M059J (cell line): ENCODE measurements at regions not wholly inside any gene's neighbourhood (a gene's known extent, or its start where the extent isn't known, plus 50 kb on each side); places are given as distances from the start of the nearest gene placed in this dataset.

Experiments used
- DNase-seq: peaks from one replicate; pipeline ENCODE4 v3.0.0-alpha.2; 2012; ENCODE audit warnings: low read depth

DNA sequence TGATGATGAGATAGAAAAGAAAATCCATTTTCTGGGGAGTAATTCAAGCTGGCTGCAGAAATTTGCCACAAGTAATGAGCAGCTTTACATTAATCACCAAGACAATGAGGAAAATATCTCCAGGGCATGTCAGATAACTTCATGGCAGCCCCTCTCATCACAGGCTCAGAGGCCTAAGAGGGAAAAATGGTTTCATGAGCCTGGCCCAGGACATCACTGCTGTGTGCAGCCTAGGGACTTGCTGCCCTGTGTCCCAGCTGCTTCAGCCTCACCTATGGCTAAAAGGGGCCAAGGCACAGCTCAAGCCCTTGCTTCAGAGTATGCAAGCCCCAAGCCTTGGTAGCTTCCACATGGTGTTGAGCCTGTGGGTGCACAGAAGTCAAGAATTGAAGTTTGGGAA is 161.7 kb downstream of the OPA1 start:
- no peak for DNase-seq

DNA sequence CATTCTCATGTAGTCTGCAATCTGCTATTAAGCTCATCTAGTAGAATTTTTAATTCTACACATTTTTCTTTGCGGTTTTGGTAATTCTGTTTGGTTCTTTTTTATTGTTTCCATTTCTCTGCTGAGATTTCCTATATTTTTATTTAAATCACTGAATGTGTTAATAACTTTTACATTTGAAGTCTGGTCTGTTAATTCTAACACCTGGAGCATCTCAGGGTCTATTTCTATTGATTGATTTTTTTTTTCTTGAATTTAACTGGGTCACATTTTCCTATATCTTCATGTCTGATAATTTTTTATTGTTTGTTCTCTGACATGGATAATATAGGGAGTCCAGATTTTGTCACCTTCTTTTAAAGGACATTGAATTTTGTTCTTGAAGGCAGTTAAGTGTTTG is 163.5 kb downstream of the OPA1 start:
- no peak for DNase-seq

DNA sequence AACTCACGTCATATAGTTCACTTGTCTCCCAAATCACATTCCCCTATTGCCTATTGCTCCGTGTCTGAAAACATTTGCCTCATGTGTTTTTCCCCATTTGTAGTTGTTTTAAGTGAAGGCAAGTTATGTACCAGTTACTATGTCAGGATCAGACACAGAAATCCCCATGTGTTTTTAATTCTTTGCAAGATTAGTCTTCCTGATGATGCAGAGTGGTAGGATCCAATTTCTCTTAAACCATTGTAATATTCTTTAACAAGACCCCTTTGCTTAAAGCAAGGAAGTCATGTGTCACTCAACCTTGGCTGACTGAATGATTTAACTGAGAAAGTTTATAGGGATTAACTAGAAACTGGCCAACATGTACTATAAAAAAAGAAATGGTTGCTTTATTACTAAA is 164.4 kb downstream of the OPA1 start:
- DNase-seq, result no peak

DNA sequence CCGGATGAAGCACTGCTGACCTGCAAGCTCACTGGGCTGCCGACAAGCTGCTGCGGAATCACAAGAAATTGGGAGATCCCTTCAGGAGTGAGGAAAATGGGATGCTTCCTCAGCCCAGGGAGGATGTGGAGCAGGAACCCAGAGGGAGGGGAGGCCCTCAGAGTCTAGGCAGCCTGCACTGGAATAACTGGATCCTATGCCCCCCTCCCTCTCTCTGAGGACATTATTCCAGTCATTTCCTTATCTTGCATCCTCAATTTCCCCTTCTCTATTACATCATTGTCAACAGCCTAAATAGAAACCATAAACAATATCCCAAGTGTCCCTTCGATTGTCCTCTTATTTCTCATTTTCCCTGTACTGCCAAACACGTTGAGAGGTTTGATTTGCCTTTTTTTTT is 169.0 kb downstream of the OPA1 start:
- no peak for DNase-seq

DNA sequence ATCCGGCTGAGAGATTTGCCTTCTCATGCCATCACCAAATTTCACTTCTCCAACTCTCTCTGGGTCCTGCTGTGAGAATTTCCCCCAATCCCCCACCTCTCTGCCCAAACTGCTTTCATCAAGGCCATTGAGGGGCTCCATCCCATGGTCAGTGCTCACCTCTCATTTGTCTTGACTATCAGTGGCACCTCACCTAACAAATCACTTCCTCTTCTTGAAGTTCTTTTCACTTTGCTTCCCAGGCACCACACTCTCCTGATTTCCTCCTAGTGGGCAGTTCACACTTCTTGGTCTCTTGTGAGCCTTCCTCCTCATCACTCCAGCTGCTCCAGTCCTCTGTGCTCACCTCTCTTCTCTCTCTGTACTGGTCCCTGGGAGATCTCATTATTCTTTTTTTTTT is 169.6 kb downstream of the OPA1 start:
- no peak for DNase-seq

DNA sequence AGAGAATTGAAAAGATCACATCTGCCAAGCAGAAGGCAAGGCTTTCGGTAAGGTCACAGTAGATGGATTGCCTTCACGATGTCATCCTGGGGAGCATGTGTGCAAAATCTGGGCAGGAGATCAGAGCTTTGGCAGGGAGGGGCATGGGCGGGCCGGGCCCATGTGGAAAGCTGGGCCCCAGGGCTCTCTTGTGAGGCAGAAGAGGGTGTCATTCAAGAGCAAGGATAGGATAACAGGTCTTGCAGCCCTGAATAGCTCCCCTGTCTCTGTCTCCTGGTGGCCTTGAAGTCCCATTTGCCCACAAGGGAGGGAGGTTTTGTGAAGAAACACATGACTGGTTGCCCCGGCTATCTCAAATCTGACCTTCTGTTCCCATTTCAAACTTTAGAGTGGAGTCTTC is 172.0 kb downstream of the OPA1 start:
- DNase-seq, result no peak

DNA sequence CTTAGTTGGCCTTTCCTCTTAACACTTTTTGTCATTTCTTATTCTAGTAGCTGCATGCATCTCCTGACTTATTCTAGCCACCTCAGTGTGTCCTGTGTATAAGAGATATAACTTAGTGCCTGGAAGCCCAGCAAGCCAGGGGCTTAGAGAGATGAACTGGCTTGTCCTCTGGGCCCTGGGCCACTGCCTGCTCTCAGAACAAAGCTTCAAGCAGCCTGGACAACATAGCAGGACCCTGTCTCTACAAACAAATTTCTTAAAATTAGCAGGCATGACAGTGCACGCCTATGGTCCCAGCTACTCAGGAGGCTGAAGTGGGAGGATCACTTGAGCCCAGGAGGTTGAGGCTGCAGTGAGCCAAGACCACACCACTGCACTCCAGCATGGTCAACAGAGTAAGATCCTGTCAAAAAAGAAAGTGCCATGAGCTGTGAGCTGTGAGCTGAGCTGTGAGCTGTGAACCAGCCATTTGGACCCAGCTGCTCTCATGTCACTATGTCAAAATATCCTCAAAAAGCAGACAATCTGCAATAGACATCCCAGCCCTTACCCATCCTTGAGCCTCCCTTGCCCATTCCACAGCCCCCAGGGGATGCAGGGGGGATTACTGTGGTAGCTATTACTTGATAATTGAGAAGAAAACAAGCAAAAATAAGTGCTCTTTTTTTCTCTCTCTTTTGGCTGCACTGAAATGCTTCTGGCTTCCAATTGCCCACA is 174.5 kb downstream of the OPA1 start:
- no peak for DNase-seq

DNA sequence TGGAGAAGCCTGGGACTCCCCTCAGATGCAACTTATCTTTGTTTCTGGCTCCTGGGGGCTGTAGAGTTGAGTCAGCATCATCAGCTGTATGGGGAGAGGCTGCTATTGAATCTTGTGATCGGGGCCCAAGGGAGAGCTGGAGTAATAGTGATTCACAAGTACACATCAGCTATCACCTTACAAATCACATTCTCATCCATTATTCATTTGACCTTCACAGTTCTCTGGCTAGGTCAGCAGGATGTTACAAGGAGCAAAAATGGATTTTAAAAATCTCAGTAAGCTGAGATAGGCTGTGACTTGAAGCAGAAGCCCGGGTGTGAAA is 175.0 kb downstream of the OPA1 start:
- DNase-seq, result peak; percentile 36

DNA sequence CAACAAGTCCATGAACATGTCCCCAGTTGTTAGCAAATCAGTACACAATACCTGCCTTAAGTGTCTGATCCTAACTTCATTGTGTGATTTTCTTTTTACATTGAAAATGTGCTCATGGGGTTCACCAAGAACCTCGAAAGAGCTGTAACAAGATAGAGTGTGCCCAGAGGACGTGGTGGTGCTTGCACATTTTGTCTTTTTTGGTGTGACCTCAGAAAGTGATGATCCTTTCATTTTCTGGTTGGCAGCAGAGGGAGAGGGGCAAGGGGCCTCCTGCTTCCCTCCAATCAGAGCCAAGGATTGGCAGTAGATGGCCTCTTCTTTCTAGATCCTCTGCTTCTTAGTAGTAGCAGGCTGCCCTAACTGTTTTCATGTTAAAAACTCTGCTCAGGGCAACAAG is 176.4 kb downstream of the OPA1 start:
- DNase-seq, result no peak

DNA sequence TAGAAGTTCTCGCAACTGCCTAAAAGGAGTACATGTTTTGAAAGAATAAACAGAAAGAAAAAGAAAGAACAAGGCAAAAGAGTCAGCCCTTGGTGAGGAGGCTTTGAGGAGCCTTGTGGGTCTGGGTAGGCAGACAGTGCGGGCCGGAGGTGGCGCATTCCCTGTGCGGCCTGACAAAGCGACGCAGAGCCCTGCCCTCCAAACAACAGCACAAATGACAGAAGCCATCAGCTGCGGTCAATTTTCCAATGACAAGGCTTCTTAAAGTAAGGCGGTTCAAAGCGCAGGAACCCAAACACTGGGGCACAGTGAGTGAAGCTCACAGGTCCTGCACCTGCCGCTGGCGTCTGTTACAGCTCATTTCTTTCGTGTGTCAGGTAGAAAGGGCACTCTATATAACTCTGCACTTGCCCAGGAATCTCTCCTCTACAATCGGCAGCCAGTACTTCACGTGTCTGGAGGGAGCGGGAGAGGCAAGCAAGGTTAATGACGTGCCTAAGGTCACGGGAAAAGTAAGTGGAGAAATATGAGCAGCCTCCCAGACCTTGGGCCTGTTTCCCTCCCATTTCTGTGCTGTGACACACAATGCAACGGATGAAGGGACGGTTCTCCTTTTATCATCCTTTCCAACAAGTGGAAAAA is 178.1 kb downstream of the OPA1 start:
- no peak for DNase-seq

DNA sequence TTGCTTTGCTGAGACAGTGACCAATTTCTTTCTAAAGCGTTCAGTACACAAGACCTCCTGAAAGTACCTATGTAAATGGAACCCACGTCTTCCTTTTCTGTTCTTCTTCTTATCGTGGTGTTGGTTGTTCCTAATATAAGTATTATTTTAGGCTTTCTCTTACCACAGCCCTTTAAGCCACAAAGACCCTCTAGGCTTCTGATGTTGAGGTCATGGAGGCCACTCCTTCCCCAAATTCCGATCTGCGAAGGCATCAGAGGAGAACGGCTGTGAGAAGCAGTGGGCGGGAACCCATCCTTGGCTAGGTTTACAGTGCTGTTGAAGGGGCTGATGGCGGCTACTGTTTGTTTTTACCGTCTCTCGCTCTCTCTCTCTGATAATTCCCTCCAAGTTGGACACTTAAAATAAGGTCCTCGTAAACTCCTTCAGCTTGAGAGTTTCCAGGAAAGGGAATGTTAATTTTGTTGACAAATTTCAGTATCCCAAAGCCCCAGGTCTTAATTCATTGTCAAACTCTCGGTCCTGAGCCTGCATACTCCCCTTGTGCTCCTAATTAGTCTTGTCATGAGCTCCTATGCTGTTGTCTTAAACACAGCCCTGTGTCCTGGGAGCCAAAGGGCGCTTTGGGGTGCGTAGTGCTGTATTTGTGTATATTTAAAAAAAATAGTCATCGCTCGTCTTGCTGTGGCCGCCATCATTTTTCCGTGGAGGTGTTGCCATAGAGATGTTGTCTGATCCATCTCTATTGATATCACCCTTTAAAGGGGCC is 178.8 kb downstream of the OPA1 start:
- DNase-seq, result no peak

DNA sequence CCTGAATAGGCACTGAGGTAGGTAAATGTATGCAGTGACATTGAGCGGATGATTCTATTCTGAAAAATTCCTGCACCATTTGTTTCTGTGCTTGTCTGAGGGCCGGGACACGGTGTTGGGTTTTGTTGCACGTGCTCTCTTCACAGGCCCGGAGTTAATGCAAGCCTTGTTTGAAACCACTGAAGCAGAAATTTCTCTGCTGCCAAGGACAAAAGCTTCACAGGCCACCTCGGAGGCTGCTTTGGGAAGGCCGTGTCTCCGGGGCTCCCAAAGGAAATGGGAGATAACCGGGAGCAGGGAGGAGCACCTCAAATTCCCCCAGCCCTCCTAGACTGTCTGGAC is 179.4 kb downstream of the OPA1 start:
- DNase-seq, result peak; percentile 12

DNA sequence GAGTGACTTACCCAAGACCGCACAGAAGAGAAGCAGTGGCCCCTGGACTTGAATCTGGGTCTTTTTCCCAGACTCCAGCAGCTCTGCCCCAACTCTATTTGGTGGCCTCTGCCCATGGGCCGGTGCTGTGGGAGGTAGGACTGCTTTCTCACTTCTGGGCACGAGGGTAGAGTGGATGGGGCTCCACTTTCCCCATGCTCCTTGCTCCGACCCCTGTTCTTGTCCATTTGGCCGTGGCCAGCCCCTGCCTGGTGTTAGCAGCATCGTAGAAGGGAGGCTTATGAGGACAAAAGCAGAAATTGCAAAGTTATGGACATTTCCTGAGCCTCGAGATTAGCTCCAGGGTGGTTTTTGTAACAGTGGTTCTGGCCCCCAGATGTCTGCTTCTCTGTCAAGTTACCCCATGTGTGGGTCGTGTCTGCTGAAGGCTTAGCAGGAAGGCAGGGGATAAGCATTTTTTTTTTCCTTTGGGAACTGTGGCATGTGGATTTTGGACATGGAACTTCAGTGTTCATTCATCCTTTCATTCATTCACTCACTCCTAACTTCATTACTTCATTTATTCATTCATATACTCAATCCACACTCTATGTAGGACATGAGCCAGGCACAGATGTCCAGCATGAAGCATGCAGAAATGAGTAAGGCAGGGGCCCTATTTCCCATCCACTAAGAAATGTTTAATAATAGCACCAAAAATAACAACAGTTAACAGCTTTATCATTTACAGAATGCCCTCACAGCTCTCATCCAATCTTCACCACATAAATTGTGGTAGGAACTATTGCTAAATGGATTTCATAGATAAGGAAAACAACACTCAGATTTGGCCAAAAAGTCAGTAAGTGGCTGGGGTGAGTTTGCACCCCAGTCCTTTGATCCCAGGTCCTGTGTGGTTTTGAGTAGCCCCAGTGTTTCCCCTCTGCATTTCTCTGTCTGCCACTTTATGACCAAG is 180.5 kb downstream of the OPA1 start:
- no peak for DNase-seq

DNA sequence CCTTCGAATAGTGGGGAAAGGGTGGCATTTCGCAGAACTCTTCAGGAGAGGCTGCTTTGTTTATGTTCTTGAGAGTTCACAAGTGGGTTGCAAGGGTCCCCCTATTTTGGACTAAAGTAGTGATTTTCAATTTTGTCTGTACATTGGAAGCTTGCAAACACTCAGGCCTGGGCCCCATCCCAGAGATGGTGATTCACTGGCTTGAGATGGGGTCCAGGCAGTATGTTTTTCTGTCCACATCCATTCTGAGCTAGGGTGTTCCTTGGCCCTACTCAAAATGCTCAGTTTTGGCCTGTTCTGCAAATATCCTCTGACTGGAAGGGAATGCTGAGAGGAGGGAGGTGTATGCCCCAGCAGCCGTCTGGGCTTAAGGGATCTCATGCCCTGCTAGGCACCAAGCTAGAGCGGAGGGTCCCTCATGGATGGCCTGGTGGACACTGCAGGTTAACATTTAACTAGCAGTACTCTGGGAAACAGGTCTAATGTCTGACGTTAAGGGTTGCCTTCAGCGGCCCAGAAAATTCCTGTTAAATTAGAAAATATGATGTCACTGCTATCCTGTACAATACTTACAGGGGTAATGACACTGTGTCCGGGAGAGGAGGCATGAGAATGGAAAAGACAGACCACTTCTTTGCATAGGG is 181.4 kb downstream of the OPA1 start:
- no peak for DNase-seq

DNA sequence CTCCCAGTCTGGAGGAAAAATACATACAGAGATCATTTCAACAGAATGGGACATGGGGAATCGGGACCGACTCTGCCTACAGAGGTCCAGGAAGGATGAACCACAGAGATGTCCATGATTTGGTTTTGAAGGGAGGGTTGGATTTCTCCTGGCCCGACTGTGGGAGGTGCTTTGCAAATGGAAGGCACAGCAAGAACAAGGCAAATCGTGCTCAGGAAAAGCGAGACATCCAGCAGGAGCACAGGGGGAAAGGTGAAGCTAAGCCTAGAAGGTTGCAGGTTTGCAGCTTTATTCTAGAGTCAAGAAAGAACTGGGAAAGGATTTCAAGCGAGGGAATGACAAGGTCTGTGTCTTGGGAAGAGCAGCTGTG is 181.9 kb downstream of the OPA1 start:
- DNase-seq, result no peak

DNA sequence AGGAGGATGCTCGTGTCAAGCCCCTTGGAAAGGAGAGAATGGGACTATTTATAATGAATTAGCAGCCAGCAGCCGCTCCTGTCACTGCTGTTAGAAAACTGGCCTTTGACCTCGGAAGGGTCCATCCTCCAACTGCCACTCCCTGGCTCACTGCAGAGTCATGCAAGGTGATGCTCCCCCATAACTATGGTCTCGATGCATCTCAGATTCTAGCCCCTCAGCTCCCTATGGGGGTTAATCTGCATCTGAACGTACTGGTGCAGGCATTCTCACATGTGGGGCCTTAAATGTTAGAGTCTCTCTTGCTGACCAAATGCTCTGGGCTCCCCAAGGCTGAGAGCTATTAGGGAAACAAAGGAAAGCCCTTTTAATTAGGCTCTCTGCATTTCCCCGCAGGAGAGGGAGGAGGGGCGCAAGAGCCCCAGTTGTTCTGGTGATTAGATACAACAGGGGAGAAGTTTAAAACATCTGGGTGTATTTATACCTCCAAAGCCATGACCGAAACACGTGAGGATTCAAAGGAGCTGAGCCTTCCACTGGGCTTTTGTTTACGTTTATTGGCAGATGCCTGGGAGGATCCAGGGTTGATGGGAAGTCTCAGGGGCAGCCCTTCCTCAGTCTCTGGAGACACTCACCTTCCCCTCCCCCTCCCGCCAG is 182.5 kb downstream of the OPA1 start:
- no peak for DNase-seq

DNA sequence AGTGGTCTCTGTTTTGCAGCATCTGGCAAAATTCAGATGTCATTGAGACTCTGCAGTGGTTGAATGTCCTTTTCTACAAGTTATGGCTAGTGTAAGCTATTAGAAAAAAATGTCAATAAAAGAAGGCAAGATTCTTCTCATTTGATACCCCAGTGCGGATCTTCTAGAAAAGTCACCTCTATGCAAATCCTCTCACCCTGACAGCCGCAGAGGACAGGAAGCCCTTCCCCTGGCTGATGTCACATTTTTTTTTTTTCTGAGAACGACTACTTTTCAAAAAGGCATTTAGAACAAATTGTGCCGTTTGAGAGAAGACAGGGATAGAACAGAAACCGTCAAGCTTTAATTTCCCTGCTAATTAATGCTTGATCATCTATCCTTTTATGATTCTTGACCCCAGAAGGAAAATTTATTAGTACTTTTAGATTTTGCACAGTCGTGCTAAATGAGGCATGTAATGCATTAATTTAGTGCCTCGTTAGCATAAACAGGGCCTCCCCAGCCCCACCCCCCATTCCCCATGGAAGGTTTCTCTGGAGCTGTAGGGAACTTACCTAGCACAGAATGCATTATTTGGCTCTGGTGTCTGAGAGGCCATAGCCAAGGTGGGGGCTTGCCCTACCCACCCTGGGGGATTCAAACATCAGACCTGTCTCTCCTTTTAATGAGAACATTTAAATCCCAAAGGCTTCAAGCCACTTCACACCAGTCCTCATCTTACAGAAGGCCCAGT is 183.8 kb downstream of the OPA1 start:
- no peak for DNase-seq

DNA sequence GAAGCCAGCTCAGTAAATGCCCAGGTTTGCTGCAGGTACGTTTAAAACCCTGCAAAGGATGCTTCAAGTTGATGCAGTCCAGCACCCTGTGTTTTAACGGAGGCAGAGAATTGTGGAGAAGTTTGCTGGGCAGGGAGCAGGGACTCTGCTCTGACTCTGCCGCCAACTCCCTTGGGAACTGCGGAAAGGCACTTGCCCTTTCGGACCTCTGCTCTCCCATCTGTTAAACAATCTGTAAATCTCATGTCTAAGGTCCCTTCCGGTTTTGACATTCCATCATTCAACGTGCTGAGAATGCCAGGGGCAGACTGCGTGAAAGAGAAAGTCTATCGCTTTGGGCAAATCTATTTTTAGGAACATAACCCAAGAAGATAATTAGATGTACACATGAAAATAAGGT is 184.5 kb downstream of the OPA1 start:
- DNase-seq, result peak; percentile 10

DNA sequence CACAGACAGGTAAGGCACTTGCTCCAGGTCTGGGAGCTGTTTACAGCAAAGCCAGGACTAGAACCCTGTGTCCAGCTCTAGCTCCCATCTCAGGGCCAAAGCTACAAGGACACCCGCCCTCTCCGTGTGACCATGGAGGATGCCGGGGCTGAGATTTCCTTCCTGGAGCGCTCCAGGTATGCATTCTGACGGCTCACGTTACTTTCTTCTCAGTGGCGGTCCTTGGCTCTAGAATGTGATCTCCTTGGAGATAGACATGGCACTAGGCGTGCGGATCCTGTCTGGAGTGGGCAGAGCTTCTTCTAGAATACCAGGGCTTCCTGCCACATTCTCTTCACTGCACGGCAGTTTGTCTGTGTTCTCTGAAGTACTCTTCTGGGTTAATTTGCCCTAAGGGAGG is 185.7 kb downstream of the OPA1 start:
- DNase-seq, result no peak

DNA sequence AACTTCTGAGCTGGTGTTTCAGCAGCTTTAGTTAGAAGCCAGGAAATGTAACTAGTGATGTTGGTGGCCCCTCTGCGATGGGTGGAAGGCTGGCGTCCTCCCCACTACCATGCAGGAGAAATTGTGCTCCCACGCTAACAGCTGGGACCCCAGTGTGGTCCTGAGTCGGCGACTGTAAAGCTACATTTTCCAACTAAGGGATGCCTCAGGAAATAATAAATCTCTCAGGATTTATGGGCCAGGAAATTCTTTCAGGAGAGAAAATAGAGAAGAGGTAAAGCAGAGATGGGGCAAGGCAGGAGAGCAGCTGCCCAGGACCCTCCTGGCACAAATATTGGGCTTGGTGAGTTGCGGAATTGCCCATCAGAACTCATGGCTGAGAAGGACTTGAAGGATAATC is 186.9 kb downstream of the OPA1 start:
- no peak for DNase-seq

DNA sequence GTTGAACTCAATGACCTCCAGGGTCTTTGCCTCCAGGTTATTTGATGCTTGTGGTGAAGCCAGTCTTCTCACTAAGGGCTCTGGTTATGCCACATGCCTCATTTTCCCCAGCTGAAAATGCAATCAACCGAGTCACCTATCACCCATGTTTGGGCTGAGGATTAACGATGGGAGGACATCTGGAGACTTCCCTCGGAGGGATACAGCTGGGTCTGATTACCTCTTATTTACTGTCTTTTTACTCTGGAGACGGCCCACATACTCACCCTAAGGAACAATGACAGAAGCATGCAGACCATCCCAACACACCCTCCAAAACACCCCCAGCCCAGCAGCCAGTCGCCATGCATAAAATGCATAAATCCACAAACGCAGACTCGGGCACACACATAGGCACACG is 187.4 kb downstream of the OPA1 start:
- DNase-seq, result no peak
